Dedifferentiated amniotic fluid mesenchymal stem cell (primary cell): ENCODE measurements at regions not wholly inside any gene's neighbourhood (a gene's known extent, or its start where the extent isn't known, plus 50 kb on each side); places are given as distances from the start of the nearest gene placed in this dataset.

Experiments
- DNase-seq: peaks from one replicate; pipeline ENCODE4 v3.0.0-alpha.2; 2016; ENCODE audit errors: extremely low spot score

DNA sequence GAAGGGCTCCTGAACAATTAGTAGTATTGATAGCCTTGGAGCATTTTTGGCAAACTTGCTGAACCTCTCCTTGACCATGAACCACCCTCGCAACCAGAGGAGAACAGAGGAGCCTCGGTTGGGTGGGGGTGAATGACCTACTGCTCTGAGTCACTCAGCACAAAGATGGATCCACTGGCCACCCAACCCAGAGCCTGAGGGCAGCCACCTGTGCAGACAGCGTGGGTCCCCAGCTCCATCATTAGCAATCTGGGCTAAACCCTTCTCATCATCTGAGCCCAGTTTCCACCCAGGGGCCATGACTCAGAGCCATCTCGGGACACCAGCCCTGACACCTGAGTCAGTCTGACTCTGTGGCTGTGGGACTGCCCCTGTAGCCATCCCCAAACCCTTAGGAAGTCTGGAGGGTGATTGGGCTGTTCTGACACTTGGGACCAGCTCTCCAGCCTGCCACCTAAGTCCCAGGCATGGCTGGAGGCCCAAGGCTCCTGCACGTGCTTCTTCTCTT, 171.8 kb upstream of the GPR26 start:
- DNase-seq: no peak

GRCh38 chr10:123496375-123496774, 169.8 kb upstream of the GPR26 start:
- no peak for DNase-seq

DNA sequence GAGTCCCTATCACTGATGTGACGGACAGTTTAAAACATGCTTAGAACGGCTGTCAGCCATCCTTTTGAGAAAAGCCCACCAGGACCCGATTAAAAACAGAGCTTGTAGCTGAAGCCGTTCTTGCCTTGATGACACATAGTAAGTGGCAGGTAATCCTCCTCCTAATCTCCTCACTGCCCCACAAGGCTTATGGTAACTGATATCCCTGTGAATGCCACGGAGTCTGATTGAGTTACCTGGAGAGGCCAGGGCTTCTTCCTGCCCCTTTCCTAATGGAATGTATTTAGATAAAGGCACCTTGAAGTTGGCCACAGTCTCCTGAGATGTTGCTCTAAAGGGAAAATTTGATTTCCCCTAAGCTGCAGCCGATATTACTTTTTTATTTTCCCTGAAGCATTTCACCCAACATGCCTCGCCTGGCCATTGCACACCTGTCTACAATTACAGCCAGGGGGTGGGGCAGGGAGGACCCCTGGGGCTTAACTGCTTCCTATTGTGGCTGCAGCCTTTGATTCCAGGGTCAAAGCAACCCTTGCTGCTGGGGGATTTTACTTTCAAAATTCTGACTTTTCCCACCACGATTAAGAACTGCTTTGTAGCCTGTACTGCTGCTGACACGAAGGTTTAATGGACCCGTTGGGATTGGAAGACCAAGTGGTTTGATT, 169.0 kb upstream of the GPR26 start:
- no peak for DNase-seq

DNA sequence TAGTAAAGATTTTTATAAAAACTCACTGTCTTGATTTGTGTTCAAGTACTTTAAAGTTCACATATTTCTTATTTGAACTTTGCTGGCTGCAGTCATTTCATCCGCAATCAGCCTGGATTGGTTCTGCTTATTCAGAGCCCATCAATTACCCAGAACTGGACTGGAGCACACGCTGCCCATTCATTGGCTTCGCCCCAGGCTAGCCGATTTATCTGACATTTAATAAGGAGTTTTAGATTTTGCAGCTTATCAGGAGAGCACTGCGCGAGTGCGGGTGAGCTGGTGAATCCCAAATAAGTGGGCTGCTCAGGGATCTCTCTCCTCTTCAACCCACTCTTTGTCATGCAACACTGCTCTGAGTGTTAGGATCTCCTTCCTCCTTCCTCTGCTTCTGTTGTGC, 166.0 kb upstream of the GPR26 start:
- no peak for DNase-seq

GRCh38 chr10:123501148-123501547, 165.0 kb upstream of the GPR26 start:
- DNase-seq: no peak

- no peak for DNase-seq
Observed at GRCh38 chr10:123502983-123503382, 163.2 kb upstream of the GPR26 start.

DNA sequence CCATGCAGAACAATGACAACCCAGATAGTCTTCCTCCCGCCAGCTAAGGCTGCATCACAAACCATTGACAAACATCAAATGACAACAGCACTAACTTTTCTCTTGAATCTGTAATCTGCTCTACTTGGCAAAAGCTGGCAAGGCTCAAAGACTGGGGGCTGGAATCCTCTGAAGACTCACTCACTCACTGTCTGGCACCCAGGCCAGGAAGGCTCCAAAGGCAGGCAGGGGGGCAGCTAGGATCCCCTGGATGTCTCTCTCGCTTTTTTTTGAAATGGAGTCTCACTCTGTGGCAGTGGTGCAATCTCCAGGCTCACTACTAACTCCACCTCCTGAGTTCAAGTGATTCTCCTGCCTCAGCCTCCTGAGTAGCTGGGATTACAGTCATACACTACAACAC, 159.7 kb upstream of the GPR26 start:
- DNase-seq: no peak

DNA sequence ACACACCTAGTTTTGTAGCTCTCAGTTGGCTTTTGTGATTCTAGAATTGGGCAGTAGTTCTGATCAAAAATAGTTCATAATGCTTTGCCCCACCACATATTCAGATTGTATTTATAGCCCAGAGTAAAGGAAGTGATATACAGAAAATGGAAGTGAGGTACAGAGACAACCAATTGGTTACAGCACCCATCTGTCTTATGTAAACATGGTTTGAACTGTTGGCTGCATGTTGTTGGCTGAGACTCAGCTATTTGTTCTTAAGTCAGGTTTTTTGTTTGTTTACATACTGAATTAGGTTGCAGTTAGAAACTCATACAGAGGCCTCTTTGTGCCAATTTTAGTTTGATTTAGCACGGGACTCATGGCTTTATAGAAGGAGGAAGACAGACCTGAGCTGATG, 158.9 kb upstream of the GPR26 start:
- DNase-seq: no peak

DNA sequence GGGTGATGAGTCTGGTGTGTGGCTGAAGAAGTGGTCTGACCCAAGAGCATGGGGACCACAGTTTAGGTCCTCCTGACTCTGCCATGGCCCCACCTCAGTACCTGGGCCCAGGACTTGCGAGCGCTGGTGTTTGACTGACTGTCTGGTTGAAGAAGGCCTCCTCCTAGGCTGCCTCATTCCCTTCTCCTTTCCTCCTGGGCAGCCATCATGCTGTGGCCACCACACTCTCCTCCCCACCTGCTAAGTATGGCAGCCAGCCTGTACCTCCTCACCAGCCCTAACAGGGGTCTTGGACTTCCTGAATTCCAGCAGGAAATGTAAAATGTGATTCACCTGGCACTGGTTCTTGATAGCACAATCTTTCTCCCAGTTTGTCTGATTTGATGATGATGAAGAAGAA, 156.8 kb upstream of the GPR26 start:
- no peak for DNase-seq

DNA sequence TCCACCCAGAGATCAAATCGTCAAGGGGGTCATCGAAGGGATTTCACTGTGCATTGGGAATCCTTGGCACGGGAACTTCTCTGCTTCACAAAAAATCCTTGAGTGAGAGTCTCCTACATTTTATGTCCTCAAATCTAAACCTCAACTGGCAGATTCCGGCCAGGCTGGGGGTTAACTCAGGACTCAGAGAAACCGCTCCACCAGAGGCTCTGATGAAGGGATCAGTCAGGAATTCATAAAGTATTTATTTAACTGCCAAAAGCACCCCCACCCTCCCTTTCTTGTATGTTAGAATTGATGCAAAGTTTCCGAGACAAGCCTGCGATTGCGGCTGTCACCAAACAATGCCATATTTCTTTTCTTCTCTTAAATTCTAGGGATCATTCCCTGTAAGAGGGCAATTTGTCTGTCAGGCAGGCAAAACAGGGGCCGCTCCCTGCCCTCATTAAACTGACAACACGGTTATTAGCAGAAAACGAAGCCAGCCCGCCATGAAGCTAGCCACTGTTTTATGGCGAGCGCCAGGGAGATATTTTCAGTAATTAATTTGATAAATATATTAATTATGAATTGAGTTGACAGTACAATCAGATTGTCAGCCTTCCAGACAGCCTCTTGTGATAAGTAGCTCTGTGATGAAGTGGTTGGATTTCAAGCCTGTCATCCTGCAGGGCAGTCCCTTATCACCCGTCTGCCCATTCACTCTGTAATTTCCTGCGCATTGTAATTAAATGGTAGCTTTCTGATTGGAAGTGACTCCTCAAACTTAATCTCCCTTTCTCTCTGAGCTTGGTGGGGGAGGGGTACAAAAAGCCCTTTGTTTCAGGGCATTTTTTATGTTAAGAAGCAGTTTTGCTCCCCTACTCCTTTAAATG, 153.0 kb upstream of the GPR26 start:
- peak; percentile 27 for DNase-seq

DNA sequence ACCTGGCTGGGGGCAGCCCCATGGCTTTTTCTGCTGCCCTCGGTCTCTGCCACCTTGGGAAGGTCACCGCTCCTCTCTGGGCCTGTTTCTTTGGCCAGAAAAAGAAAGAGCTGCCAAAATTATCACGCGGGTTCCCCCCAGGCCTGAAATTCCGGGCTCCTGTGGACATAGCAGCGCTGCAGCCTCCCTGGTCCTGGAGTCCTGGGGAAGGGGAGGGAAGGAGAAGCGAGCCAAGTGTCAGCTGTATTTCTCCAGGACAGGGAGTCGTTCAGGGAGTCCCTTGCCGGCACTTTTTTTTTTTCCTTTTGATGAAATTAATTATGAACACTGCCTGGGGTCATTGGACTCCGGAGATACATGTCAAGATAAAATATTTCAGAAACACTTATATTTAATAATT, 152.3 kb upstream of the GPR26 start:
- DNase-seq: no peak

DNA sequence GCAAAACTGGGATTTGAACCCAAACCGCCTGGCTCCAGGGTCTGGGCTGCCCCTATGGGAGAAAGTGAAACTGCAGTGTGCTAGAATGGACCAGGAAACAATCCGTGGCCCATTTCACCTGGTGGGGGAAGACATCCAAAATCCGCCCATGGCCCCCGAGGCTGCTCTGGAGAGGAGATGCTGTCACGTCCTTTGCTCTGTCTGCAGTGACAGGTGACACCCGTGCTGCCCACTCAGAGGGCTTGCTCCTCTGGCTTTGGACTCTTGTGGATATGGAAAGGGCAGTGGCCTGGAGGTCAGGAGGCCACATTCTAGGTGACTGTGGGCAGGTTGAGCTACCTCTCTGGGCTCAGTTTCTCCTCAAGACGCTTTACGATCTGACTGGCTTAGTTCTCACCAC, 151.2 kb upstream of the GPR26 start:
- no peak for DNase-seq

DNA sequence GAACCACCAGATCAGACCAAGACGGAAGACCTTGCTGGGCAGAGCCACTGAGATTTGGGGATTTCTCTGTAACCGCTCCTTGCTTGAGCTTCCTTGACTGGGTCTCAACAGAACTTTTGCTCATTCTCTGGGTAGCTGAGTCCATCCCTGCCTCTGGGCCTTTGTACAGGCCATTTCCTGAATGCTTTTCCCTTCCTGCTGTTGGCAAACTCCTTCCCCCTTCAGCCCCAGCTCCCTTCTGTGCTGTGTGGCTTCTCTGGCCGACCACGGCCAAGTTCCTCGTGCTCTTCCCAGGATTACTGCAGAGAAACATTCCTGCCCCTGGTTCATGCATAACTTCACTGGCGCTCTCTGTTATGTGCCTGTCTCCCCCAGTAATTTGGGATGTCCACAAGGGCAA, 150.5 kb upstream of the GPR26 start:
- DNase-seq: no peak

GRCh38 chr10:123516291-123516690, 149.9 kb upstream of the GPR26 start:
- no peak for DNase-seq

DNA sequence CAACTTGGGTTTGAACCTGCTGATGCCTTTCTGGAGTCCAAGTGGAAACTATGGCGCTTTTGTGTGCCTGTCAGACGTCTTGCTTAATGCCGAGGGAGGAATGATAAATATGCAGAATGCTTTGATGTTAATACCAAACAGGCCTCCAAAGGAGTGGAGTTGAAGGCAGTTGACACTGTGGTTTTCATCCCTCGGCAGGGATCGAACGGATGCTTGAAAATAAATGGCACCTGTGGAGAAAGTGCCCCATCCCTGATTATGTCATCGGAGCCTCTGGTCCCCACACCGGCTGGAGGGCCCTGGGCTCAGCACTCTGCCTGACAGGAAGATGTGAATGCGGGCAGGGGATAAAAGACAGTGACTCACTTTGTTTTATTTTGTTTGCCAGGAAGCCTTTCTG, 148.7 kb upstream of the GPR26 start:
- no peak for DNase-seq

DNA sequence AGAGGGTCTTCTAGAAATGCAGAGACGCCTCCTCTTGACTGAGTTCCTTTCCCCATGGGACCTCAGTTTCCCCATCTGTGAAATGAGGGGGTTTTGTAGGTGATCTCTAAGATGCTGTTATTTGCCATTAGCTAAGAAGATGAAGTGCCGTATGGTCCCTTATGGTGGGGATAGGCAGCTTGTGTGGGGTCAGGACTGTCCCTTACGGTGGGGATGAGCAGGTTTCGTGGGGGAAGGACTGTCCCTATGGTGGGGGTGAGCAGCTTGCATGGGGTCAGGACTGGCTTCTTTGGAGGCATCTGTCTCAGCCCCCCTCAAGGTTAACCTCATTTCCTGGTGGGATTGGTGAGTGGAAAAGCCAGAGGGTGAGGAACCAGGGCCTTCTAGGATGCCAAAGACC, 148.3 kb upstream of the GPR26 start:
- DNase-seq: no peak

DNA sequence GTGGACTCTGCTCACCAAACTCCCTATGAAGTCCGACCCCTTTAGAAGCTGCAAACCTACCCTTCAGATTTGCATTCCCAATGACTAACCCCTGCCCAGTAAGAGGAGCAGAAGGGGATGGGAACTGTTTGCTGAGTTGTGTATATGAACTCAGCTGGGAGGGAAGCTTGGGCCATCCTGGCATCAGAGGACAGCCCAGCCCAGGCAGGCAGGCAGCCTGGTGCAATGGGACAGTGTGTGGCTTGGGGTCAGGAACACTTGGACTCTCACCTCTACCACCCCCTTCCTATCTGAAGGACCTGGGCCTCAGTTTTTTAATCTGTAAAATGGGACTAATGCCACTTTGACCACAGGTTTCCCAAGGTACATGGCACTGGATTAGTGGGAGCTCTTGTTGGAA, 147.4 kb upstream of the GPR26 start:
- no peak for DNase-seq

GRCh38 chr10:123519861-123520260, 146.3 kb upstream of the GPR26 start:
- no peak for DNase-seq

GRCh38 chr10:123521076-123521475, 145.1 kb upstream of the GPR26 start:
- DNase-seq: no peak

- no peak for DNase-seq
Observed at GRCh38 chr10:123521556-123521955, 144.6 kb upstream of the GPR26 start.

- DNase-seq: no peak
Observed at GRCh38 chr10:123522702-123523312, 143.3 kb upstream of the GPR26 start.

DNA sequence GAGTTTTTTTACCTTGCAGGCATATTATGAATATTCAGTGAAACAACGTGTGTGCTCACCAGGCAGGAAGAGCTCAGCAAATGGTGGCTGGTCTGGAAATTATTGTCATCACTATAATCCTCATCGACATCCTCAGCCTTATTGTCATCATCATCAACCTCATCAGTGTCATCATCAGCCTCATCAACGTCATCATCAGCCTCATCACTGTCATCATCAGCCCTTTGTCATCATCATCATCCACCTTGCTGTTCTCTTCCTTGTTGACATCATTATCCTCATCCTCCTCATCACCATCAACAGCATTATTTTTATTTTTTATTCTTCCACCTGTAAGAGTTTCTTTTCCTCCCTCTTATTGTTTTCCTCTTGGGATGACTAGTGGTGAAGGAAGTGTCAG, 142.3 kb upstream of the GPR26 start:
- no peak for DNase-seq
